GM19023 (cell line): ENCODE measurements at regions not wholly inside any gene's neighbourhood (a gene's known extent, or its start where the extent isn't known, plus 50 kb on each side); places are given as distances from the start of the nearest gene placed in this dataset.

Source experiments
- ATAC-seq: cut with Tn5 transposase; IDR thresholded peaks from one replicate; pipeline ENCODE4 v1.9.1; 2021; ENCODE audit warnings: mild to moderate bottlenecking, moderate library complexity; ENCODE audit not compliant: unreplicated experiment

- ATAC-seq: no peak
Measured at GRCh38 chr4:148828291-148828690, 386.1 kb upstream of the NR3C2 start.

- no peak for ATAC-seq
Measured at GRCh38 chr4:148827781-148828180, 385.6 kb upstream of the NR3C2 start.

DNA sequence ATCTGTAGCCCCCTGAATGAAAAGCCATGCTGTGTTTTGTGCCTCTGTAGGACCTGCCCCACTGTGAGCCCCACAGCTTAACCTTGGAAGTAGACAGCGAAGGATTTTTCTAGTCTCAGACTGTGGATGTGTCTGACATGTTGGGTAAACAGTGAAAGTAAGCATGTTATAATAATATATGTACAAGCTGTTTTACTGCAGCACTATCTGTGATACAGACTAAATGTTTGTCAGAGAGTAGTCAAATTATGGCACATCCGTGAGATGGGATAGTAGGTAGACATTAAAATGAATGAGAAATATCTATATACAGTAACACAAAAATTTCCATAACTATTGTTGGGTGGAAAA is 381.2 kb upstream of the NR3C2 start:
- ATAC-seq: no peak

GRCh38 chr4:148822572-148823418 is 380.6 kb upstream of the NR3C2 start:
- no peak for ATAC-seq

- no peak for ATAC-seq
Measured at GRCh38 chr4:148814030-148814429, 371.8 kb upstream of the NR3C2 start.

DNA sequence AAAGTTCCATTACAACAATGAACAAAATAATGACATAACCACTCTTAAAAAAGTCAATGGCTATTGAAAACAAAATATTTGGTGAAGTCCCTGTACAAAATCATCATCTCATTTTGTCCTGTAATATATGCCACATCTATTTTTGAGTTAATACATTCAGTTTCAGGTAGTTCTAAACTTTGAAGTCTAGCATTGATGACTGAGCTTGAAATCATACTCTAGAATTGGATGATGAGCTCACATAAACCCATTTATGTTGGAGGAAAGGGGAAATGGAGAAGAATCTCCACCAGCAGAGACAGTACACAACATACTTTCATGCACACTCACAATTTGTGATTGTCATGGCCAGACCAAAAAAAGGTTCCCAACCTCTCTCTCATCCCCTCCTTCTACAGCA is 371.1 kb upstream of the NR3C2 start:
- ATAC-seq: no peak

DNA sequence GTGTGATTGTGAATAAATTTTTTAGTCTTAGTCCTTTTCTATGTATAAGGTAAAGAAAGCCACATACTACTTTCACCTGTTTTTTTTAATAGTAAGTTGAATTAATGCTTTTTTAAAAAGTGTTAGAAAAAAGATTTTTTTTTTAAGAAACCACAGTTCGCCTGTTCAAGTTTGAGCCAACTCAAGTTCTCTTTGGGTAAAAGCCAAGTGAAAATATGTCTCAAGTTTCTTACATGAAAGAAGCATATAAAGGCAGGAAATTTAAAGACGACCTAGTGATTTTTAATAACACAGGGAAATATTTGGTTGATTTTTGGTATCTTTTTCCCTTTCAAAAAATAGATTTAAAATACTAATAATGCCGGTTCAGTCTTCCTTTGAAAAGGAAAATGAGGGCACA is 369.9 kb upstream of the NR3C2 start:
- ATAC-seq: no peak

DNA sequence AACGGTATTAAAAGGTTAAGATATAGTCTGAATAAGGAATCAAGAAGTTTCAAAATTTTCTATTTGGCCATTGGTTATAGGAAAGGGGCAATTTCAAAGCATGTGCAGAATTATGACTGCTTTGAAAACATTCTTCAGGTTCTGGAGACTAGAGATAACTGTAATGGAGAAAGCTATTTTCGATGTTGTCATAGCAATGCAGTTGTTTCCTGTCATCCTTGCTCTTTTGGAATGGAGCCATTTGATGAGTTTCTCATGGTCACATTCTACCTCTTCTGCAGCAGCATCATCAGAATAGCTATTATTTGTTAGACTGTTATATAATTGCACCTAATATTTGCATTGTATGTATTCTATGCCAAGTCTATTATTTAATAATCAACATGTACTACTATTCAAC is 368.2 kb upstream of the NR3C2 start:
- ATAC-seq: no peak

DNA sequence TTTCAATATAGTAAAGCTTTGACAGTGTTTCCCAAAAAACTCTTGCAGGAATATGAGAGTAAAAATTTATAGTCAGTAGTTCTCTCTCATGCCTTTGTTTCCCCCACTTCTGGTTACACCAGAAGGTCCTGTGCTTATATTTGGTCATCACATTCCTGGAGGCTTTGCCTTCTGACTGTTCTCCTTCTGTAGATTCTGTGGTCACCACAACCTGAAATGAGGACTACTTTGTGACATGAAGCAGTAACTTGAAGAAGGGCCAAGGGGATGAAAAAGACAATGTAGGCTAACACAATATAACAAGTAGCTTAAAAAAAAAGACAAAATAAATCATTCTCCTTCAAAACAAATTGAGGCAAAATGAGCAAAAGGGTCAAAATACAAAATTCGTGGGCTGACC is 366.2 kb upstream of the NR3C2 start:
- ATAC-seq: no peak

GRCh38 chr4:148800940-148801339 is 358.7 kb upstream of the NR3C2 start:
- no peak for ATAC-seq

- ATAC-seq: no peak
Measured at GRCh38 chr4:148800336-148800885, 358.2 kb upstream of the NR3C2 start.

DNA sequence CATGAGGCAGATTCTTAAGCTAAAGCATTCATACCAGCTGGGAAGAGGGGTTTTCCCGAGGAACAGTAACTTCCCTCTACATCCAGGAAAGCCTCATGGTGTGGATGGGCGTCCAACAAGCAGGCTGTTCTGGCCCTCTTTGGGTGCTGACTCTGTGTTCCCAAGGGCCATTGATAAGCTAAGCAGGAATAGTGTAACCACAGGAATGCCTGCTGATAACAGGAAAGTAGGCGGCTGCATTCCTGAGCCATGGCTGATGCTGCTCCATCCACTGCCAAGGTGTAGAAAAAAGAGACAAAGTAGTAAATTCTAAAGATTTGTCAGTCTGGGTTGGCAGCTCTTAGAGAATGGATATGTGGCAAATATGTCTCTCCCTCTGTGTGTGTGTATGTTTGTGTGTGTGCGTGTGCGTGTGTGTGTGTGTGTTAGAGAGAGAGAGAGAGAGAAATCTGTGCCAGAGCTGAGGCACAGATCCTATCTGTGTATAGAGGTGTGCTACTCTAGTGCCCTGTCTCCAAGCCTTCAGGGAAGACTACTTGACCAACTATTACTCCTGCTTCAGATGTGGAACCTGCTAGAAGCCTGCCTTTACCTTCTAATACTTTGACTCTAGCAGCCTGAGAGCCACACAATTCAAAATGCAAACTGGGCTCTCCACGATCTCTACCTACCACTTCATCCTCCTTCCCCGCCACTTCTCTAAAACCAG is 353.1 kb upstream of the NR3C2 start:
- ATAC-seq: no peak

GRCh38 chr4:148793221-148793620 is 351.0 kb upstream of the NR3C2 start:
- no peak for ATAC-seq

DNA sequence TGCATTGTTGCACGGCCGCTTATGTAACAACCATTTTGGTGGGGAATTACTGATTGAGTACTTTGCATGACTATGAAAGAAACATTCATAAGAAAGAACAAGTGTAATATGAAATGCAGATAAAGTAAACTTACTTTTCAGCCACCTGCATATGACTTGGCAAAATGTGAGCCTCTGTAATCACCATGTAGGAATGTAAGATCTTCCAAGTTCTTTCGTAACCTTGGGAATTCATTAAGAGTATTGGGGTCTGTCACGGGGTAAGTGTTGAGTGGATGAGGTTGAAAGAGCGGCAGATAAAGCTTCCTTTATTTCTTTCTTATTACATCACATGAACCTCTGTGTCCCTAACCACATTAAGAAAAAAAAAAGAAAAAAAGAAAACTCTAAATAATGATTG is 348.5 kb upstream of the NR3C2 start:
- ATAC-seq: no peak

DNA sequence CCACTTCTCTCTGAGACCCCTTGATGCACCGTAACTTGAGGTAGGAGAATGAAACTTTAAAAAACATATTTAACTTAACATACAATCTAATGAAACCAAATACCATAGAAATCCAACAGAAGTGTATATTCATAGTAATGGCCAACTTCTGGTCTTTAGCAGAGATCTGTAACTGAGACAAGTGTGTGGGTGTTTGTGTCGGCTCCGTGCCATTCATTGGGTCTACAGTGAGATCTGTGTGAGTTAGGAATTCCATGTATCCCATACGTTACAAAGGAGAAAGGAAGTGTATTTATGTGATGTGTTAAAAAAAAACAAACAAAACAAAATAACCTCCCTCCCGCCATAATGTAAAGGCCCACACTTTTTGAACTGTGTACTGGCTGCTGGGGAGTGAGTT is 348.0 kb upstream of the NR3C2 start:
- ATAC-seq: no peak

- ATAC-seq: no peak
Measured at GRCh38 chr4:148787831-148788477, 345.7 kb upstream of the NR3C2 start.

DNA sequence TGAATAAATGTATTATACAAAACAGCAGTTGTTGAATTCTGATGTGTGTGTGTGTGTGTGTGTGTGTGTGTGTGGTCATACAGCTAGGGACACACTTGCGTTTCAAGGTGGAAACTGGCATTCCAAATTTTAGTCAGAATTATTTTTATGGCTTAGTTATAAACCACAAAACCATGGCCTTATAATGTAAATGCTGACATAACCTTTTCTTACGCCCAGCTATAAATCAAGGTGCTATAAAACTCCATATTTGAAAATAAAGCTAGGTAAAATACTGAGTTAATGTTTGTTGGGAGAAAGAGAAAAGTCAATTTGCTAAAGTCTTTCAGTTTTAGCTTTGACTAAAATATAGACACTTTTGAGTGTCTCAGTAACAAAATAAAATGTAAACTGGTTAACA is 345.1 kb upstream of the NR3C2 start:
- no peak for ATAC-seq

- no peak for ATAC-seq
Measured at GRCh38 chr4:148786699-148787098, 344.5 kb upstream of the NR3C2 start.

- no peak for ATAC-seq
Measured at GRCh38 chr4:148782284-148782683, 340.1 kb upstream of the NR3C2 start.

- ATAC-seq: no peak
Measured at GRCh38 chr4:148780426-148781005, 338.3 kb upstream of the NR3C2 start.

DNA sequence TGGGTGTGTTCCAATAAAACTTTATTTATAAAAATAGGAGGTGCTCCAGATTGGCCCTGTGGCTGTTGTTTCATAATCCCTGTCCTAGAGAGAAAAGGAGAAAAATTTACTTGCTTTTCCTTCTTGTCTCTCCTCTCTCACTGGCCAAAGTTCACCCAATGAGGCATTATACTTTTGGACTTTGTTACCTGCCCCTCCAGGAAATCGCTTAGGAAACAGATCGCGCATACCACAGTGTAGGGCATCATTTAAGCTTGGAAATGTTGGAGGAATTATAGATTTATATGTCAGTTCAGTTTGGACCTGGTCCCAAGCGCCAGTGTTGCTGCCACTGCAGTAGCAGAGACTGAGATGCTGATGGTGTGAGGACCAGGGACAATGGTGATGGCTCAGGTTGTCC is 337.6 kb upstream of the NR3C2 start:
- no peak for ATAC-seq
